Lower leg skin (tissue), 4 donors: ENCODE measurements at regions not wholly inside any gene's neighbourhood (a gene's known extent, or its start where the extent isn't known, plus 50 kb on each side); places are given as distances from the start of the nearest gene placed in this dataset.
"Not testable (repeated sequence)": the region's sequence is repeated elsewhere in the genome, so short reads cannot be mapped to it uniquely, and the experiment has no call there.

Experiments
- DNase-seq, 2 donors: peaks; one replicate each; pipeline ENCODE4 v3.0.0-alpha.2; 2019; ENCODE audit warnings: low spot score in 2 of 2
- H3K4me3 ChIP-seq: fragments of 200-600 bp; sonication (generic); 2 replicates; pipeline ENCODE4 v1.5.1; 2017; ENCODE audit warnings: mild to moderate bottlenecking, low read depth; ENCODE audit not compliant: poor library complexity, severe bottlenecking
- POLR2A ChIP-seq, 2 donors: fragments of 450-650 bp; IDR thresholded peaks; one replicate each; pipeline ENCODE4 v1.6.1; 2016 to 2017; ENCODE audit warnings: antibody characterized with exemption in 2 of 2, mild to moderate bottlenecking in 1 of 2, moderate library complexity in 1 of 2
- WGBS, 2 donors: methylation state at CpG; one replicate each; pipeline ENCODE4 v1.1.5; 2018; 5-methylcytosine and 5-hydroxymethylcytosine counted together
- intact Hi-C: fragments of 100-400 bp; cut with DNase I; formaldehyde crosslinking; loops from one replicate; pipeline ENCODE4 v1.15.0; 2023; ENCODE audit warnings: low total_unique reads
- TF ChIP-seq, protein P1 (sequence below), 3 donors: fragments of 450-650 bp; IDR thresholded peaks; one replicate each; pipeline ENCODE4 v1.5.1; 2016; ENCODE audit warnings: antibody characterized with exemption in 3 of 3, mild to moderate bottlenecking in 3 of 3, moderate library complexity in 2 of 3

DNA sequence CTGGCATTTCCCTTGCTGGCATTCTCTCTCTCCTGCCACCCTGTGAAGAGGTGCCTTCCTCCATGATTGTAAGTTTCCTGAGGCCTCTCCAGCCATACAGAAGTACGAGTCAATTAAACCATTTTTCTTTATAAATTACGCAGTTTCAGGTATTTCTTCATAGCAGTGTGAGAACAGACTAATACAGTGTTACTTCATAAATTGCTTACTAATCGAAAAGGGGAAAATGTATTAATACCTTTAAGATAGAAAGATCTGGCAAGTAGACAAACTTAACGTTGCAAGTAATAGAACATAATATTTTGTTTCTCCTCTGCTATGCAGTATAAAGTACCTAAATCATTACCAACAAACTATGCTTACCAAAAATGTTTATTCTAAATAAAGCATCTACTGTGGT lies 178.3 kb upstream of the LAMA2 start:
- 89% methylated on average over 4 of the region's 4 CpGs for WGBS, 2 donors
- no peak for DNase-seq
- H3K4me3 ChIP-seq: no peak overlapping the region
- TF ChIP-seq, protein P1, sequence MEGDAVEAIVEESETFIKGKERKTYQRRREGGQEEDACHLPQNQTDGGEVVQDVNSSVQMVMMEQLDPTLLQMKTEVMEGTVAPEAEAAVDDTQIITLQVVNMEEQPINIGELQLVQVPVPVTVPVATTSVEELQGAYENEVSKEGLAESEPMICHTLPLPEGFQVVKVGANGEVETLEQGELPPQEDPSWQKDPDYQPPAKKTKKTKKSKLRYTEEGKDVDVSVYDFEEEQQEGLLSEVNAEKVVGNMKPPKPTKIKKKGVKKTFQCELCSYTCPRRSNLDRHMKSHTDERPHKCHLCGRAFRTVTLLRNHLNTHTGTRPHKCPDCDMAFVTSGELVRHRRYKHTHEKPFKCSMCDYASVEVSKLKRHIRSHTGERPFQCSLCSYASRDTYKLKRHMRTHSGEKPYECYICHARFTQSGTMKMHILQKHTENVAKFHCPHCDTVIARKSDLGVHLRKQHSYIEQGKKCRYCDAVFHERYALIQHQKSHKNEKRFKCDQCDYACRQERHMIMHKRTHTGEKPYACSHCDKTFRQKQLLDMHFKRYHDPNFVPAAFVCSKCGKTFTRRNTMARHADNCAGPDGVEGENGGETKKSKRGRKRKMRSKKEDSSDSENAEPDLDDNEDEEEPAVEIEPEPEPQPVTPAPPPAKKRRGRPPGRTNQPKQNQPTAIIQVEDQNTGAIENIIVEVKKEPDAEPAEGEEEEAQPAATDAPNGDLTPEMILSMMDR (IDR thresholded peaks at IDR 0.05): no peak
- TF ChIP-seq POLR2A (IDR thresholded peaks at IDR 0.05): no peak
- intact Hi-C loops: no loop called here

DNA sequence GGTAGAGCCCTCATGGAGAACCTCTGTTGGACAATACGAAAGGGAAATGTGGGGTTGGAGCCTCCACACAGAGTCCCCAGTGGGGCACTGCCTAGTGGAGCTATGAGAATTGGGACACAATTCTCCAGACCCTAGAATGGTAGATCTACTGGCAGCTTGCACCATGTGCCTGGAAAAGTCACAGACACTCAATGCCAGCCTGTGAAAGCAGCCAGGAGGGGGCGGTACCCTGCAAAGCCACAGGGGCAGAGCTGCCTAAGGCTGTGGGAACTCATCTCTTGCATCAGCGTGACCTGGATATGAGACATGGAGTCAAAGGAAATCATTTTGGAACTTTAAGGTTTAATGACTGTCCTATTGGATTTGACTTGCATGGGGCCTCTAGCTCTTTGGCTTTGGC lies 179.1 kb upstream of the LAMA2 start:
- DNase-seq, H3K4me3 ChIP-seq, intact Hi-C loops: not testable (repeated sequence)
- 87 to 93% methylated on average over 3 of the region's 3 CpGs for WGBS, 2 donors

DNA sequence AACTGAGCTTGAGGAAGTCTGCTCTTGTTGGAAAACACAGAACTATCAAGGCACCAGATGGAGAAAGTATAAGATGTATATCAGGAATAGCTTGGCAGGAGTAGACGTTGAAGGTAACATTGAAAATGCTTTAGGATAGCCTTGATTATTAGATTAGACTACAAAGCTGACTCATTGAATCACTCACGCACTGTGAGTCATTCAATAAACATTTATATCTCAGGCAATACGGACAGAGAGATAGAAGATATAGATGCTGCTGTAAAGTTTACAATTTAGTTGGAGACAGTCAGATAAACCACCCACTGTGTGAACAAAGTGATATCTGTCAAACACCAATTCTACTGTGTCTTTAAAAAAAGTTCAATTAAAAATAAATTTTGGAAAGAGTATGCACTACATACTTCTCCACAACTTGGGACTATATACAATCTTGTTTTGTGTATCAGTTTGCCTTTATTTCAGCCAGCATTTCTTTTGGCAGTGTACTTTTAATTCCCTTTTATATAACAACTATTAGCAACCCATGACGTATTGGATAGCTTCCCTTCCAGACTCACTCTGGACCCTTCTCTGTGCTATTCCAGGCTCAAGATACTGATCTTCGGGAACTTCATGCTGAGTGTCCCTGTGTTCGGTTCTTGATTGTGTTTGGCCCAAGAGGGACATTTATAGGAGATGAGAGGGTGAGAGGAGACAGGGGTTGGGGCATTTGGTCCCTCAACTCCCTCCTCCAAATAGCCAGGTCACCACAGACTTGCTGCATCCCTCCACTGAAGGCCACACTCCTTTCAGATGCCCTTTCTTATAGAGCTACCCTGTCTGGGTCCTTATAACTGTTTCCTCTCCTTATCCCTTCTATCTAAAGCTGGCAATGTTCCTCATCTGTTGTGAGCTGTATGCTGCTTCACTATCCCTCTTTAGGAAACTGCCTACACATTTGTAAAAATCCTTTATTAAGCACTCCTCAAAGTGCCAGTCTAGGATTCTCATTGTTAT lies 176.6 kb upstream of the PTPRK start:
- intact Hi-C loops: no loop called here
- H3K4me3 ChIP-seq: no peak overlapping the region
- TF ChIP-seq, protein P1 (IDR thresholded peaks at IDR 0.05): no peak
- no peak for TF ChIP-seq POLR2A (IDR thresholded peaks at IDR 0.05)
- 56% methylated on average over 6 of the region's 6 CpGs for WGBS, 2 donors
- DNase-seq: no peak

DNA sequence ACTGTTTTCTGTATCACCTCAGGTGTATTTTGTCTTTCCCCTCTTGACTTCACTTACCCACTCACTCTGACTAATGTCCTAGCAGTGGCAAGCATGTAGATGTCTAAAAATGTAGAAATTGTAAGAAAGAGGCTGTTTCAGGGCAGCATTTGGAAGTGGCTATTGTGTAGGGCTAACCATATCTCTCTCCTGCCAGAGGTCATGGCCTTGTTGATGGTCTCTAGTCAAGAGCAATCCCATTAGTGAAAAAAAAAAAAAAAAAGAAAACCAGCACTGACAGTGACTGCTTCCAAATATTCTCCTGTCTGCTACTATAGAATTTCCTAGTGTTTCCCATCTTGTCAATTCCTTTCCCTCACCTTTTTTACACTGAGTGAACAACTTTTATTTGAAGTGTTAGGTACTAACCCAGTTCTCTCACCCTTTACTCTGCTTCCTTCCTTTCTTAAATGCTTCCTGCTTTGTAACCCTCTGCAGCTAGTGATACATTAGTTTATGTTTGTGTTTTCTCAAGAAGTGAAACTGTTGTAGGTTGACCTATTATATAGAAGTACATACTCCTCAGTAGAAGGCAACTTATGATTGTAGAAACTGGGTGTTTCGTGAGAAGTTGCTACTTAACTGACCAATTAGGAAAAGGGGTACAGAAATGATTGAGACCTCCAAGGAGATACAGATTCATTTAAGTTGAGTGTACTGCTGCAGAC lies 174.1 kb upstream of the PTPRK start:
- intact Hi-C loops: no loop called here
- TF ChIP-seq POLR2A (IDR thresholded peaks at IDR 0.05): no peak
- TF ChIP-seq, protein P1 (IDR thresholded peaks at IDR 0.05): no peak
- WGBS, 2 donors: 83 to 86% methylated on average over 1 of the region's 1 CpG
- no peak for DNase-seq
- H3K4me3 ChIP-seq: no peak overlapping the region

DNA sequence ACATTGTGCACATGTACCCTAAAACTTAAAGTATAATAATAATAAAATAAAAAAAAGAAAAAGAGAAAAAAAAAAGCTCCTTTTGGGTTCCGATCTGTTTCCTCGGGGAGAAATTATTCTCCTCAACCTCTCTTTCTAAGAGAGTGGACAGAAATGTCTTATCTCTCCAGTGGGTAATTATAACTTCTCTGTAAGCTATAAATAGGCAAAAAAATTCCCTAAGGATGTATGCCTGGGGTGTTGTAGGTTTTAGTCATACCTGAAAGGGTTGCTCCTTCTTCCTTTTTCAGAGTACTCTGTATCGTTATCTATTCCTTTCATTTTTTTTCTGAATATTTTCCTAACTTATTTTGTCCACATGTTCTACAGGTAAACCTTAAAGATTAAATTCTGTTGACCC lies 169.7 kb upstream of the PTPRK start:
- DNase-seq: no peak
- intact Hi-C loops: no loop called here
- TF ChIP-seq POLR2A (IDR thresholded peaks at IDR 0.05): no peak
- TF ChIP-seq, protein P1 (IDR thresholded peaks at IDR 0.05): no peak
- no peak overlapping the region for H3K4me3 ChIP-seq
- 85 to 90% methylated on average over 3 of the region's 3 CpGs for WGBS, 2 donors

DNA sequence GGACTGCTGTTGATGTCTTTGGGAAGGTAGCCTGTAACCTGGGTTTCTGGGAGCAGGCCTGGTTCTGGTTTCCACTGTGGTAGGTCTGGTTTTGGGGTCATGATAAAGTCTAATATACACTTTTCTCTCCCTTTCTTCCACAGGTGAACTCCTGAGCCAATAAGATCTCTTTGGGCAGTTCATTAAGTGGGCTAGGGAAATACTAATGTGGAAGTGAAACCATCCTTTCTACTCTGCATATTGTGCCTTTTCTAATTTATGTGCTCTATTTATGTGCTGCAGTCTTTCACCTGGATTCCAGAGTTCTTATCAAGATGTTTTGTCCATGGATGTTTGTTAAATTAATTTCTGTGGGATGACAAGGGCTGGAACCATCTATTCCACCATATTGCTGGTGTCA lies 165.7 kb upstream of the PTPRK start:
- no peak overlapping the region for H3K4me3 ChIP-seq
- intact Hi-C loops: no loop called here
- no peak for TF ChIP-seq POLR2A (IDR thresholded peaks at IDR 0.05)
- TF ChIP-seq, protein P1 (IDR thresholded peaks at IDR 0.05): no peak
- no peak for DNase-seq
